Right lobe of liver (tissue), 4 donors: ENCODE measurements at regions not wholly inside any gene's neighbourhood (a gene's known extent, or its start where the extent isn't known, plus 50 kb on each side); places are given as distances from the start of the nearest gene placed in this dataset.

Source experiments
- POLR2A ChIP-seq: fragments of 450-650 bp; IDR thresholded peaks from one replicate; pipeline ENCODE4 v1.6.1; 2017; ENCODE audit warnings: antibody characterized with exemption, mild to moderate bottlenecking
- TF ChIP-seq, protein P1 (sequence below), 4 donors: fragments of 200-600 bp in 3 of 4; fragments of 450-650 bp in 1 of 4; IDR thresholded peaks; one replicate each; pipeline versions ENCODE4 v1.5.1 to v1.8.0; 2016 to 2022; ENCODE audit warnings: antibody characterized with exemption in 4 of 4, mild to moderate bottlenecking in 2 of 4
- donor health status: DM: no; HTN: no; CAD: no.
- donor health status: DM: no; HTN: no; CAD: no.
- donor health status: DM: no; HTN: yes; CAD: no.

DNA sequence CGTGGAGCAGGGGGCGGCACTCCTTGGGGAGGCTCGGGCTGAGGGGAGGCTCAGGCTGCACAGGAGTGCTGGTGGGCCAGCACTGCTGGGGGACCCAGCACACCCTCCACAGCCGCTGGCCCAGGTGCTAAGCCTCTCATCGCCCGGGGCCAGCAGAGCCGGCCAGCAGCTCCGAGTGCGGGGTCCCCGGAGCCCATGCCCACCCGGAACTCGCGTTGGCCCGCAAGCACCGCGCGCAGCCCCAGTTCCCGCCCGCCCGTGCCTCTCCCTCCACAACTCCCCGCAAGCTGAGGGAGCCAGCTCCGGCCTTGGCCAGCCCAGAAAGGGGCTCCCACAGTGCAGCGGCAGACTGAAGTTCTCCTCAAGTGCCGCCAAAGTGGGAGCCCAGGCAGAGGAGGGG is 2266.8 kb downstream of the LRRC4C start:
- TF ChIP-seq, protein P1, sequence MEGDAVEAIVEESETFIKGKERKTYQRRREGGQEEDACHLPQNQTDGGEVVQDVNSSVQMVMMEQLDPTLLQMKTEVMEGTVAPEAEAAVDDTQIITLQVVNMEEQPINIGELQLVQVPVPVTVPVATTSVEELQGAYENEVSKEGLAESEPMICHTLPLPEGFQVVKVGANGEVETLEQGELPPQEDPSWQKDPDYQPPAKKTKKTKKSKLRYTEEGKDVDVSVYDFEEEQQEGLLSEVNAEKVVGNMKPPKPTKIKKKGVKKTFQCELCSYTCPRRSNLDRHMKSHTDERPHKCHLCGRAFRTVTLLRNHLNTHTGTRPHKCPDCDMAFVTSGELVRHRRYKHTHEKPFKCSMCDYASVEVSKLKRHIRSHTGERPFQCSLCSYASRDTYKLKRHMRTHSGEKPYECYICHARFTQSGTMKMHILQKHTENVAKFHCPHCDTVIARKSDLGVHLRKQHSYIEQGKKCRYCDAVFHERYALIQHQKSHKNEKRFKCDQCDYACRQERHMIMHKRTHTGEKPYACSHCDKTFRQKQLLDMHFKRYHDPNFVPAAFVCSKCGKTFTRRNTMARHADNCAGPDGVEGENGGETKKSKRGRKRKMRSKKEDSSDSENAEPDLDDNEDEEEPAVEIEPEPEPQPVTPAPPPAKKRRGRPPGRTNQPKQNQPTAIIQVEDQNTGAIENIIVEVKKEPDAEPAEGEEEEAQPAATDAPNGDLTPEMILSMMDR (IDR thresholded peaks at IDR 0.05) = no peak
- no peak for TF ChIP-seq POLR2A
